Neural progenitor cell (in vitro differentiated cells): ENCODE measurements at regions not wholly inside any gene's neighbourhood (a gene's known extent, or its start where the extent isn't known, plus 50 kb on each side); places are given as distances from the start of the nearest gene placed in this dataset.

ENCODE experiments used
- CTCF ChIP-seq: fragments of 200-600 bp; sonication (generic); IDR thresholded peaks from 2 replicates; pipeline ENCODE4 v1.5.1; 2017; ENCODE audit warnings: antibody characterized with exemption, mild to moderate bottlenecking
- EZH2phosphoT487 ChIP-seq: fragments of 200-600 bp; sonication (generic); IDR thresholded peaks from 2 replicates; pipeline ENCODE4 v1.6.1; 2017; ENCODE audit warnings: antibody characterized with exemption

GRCh38 chr15:97703400-97703799 lies 257.1 kb upstream of the ARRDC4 start:
- TF ChIP-seq CTCF (no peak), EZH2phosphoT487 (no peak)
